GM21423 (cell line): ENCODE measurements at regions not wholly inside any gene's neighbourhood (a gene's known extent, or its start where the extent isn't known, plus 50 kb on each side); places are given as distances from the start of the nearest gene placed in this dataset.
"Not testable (repeated sequence)": the region's sequence is repeated elsewhere in the genome, so short reads cannot be mapped to it uniquely, and the experiment has no call there.

Experiments
- ATAC-seq: cut with Tn5 transposase; IDR thresholded peaks from one replicate; pipeline ENCODE4 v1.9.1; 2021; ENCODE audit warnings: mild to moderate bottlenecking, moderate library complexity; ENCODE audit not compliant: unreplicated experiment

GRCh38 chr2:12017499-12018157 is 271.2 kb downstream of the LPIN1 start:
- no peak for ATAC-seq

- ATAC-seq = not testable (repeated sequence)
Observed at GRCh38 chr2:12018726-12019125, 272.3 kb downstream of the LPIN1 start.

- no peak for ATAC-seq
Observed at GRCh38 chr2:12020833-12021469, 274.5 kb downstream of the LPIN1 start.

GRCh38 chr2:12024197-12024907 is 277.9 kb downstream of the LPIN1 start:
- not testable (repeated sequence) for ATAC-seq

GRCh38 chr2:12027136-12027535 is 280.7 kb downstream of the LPIN1 start:
- ATAC-seq = no peak

- ATAC-seq = no peak
Observed at GRCh38 chr2:12031866-12032265, 285.4 kb downstream of the LPIN1 start.

GRCh38 chr2:12032398-12032797 is 286.0 kb downstream of the LPIN1 start:
- peak; percentile 83 for ATAC-seq

- ATAC-seq = no peak
Observed at GRCh38 chr2:12032975-12033374, 286.5 kb downstream of the LPIN1 start.

- no peak for ATAC-seq
Observed at GRCh38 chr2:12033494-12033893, 287.1 kb downstream of the LPIN1 start.

- ATAC-seq = no peak
Observed at GRCh38 chr2:12034382-12034781, 287.9 kb downstream of the LPIN1 start.

GRCh38 chr2:12035029-12035720 is 288.7 kb downstream of the LPIN1 start:
- no peak for ATAC-seq

GRCh38 chr2:12035956-12036639 is 289.7 kb downstream of the LPIN1 start:
- ATAC-seq = no peak

- ATAC-seq = no peak
Observed at GRCh38 chr2:12036640-12036983, 290.2 kb downstream of the LPIN1 start.

GRCh38 chr2:12037301-12037700 is 290.9 kb downstream of the LPIN1 start:
- no peak for ATAC-seq

- ATAC-seq = no peak
Observed at GRCh38 chr2:12041236-12041635, 294.8 kb downstream of the LPIN1 start.

- no peak for ATAC-seq
Observed at GRCh38 chr2:12043131-12043530, 296.7 kb downstream of the LPIN1 start.

- ATAC-seq = peak; percentile 62
Observed at GRCh38 chr2:12044857-12045256, 298.4 kb downstream of the LPIN1 start.

GRCh38 chr2:12045864-12046291 is 299.4 kb downstream of the LPIN1 start:
- peak; percentile 45 for ATAC-seq

GRCh38 chr2:12046641-12047040 is 300.2 kb downstream of the LPIN1 start:
- no peak for ATAC-seq

GRCh38 chr2:12047761-12048160 is 301.3 kb downstream of the LPIN1 start:
- no peak for ATAC-seq

- ATAC-seq = no peak
Observed at GRCh38 chr2:12048550-12048949, 302.1 kb downstream of the LPIN1 start.
